T-helper 9 cell (primary cell): ENCODE measurements at regions not wholly inside any gene's neighbourhood (a gene's known extent, or its start where the extent isn't known, plus 50 kb on each side); places are given as distances from the start of the nearest gene placed in this dataset.

Source experiments
- DNase-seq: peaks from one replicate; pipeline ENCODE4 v3.0.0-alpha.2; 2020

GRCh38 chr6:15993716-15994228, 135.1 kb upstream of the MYLIP start:
- DNase-seq, result no peak

- DNase-seq, result no peak
Observed at GRCh38 chr6:15990179-15990578, 138.7 kb upstream of the MYLIP start.

GRCh38 chr6:15989397-15989796, 139.5 kb upstream of the MYLIP start:
- DNase-seq, result no peak

- no peak for DNase-seq
Observed at GRCh38 chr6:15987569-15987968, 141.3 kb upstream of the MYLIP start.

DNA sequence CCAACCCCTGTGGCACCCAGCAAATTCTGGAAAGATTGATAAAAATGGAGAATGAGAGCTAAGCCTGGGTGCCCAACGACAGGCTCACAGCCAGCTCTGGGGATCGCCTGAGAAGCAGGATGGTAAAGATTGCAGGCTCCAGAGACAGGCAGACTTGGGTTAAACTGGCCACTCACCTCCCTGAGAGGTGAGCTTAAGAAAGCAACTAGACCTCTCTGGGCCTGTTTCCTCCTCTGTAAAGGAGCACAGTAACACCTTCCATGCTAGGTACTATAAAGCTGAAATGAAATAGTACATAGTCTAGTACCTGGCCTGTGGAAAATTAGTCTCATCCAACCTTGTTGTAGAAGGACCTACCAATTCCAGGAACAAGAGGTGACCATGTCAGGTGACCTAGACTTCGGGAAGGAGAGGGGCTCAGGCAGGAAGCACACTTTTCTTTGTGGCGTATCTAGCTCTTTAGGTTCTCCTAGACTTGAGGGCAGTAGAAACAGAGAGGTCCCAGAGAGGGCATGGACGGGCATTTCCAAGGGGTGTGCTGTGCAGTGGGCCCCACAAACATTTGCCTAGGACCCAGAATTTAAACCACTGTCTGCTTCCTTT, 142.8 kb upstream of the MYLIP start:
- DNase-seq, result no peak

GRCh38 chr6:15985379-15985959, 143.4 kb upstream of the MYLIP start:
- no peak for DNase-seq

- DNase-seq, result no peak
Observed at GRCh38 chr6:15981956-15982355, 146.9 kb upstream of the MYLIP start.

DNA sequence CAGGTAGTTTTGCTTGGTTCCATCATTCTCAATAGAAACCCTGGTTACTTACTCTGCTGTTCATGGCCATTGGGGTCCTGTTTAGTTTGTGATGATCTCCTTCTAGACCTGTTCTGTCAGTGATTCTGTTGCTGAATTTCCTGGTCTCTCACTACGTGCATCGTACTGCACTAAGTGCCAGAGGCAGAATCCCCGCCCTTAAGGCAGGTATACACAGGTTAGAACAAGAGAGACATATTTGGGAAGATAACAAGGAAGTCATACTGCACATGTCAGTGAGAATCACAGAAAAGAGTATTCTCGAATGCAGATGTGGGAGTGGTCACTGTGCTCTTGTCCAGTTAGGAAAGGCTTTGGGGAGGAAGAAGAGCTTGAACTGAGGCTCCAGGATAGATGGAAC, 148.1 kb upstream of the MYLIP start:
- no peak for DNase-seq

- no peak for DNase-seq
Observed at GRCh38 chr6:15978426-15978825, 150.5 kb upstream of the MYLIP start.

GRCh38 chr6:15977050-15977449, 151.8 kb upstream of the MYLIP start:
- no peak for DNase-seq

- DNase-seq, result no peak
Observed at GRCh38 chr6:15974817-15975216, 154.1 kb upstream of the MYLIP start.

DNA sequence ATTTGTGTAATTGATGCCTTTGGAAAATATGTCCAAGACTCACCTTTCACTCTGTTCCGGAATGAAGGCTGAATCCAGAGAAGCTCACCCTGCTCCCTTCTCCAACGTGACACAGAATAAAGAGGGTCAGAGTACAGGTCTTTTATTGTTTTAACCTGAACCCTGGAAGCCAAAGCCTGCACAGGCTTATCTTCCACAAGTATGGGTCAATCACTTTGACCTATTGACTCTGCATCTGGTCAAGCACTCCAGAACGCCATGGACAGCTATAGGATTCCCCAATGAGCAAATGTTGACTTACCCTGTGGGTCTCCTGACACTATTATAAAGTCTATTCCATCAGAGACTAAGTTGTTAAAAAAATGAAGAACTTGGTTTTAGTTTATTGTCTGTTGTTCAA, 158.4 kb upstream of the MYLIP start:
- DNase-seq, result no peak

DNA sequence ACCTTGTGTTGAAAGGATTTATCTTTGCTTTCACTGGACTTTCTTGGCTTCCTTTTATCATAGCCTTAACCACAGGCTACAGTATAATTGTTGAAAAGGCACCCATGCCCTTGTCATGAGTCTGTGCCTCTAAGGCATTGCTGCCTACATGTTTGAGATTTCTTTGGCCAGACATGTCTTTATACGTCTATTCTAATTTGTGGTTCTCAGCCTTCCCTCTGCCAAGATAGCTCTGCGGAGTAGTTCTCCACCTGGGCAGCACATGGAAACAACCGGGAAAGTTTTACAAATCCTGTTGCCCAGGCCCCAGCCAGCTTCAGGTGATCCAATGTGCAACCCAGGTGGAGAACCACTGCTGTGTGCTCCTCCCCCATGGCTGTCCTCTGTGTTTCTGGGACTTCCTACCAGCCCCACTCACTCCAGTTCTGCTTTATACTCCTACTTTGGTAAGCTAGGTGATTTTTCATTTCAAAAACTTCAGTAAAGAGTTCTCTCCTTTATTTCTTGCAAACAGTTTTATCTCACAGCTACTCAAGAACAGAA, 159.6 kb upstream of the MYLIP start:
- DNase-seq, result no peak

- no peak for DNase-seq
Observed at GRCh38 chr6:15968519-15968918, 160.4 kb upstream of the MYLIP start.

- DNase-seq, result no peak
Observed at GRCh38 chr6:15966000-15966520, 162.8 kb upstream of the MYLIP start.

DNA sequence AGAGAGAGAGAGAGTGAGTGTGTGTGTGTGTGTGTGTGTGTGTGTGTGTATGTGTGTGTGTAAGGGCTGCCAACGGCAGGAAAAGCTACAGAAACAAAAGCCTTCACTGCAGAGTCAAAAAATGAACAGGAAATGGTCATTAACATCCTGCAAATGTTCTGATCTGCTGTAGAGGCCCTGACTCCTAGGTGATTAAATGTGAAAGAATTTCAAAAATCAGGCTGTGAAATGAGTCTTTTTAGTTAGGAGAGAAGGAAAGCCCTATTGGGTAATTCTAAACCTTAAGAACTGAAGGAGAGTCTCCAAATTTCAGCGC, 166.5 kb upstream of the MYLIP start:
- no peak for DNase-seq

DNA sequence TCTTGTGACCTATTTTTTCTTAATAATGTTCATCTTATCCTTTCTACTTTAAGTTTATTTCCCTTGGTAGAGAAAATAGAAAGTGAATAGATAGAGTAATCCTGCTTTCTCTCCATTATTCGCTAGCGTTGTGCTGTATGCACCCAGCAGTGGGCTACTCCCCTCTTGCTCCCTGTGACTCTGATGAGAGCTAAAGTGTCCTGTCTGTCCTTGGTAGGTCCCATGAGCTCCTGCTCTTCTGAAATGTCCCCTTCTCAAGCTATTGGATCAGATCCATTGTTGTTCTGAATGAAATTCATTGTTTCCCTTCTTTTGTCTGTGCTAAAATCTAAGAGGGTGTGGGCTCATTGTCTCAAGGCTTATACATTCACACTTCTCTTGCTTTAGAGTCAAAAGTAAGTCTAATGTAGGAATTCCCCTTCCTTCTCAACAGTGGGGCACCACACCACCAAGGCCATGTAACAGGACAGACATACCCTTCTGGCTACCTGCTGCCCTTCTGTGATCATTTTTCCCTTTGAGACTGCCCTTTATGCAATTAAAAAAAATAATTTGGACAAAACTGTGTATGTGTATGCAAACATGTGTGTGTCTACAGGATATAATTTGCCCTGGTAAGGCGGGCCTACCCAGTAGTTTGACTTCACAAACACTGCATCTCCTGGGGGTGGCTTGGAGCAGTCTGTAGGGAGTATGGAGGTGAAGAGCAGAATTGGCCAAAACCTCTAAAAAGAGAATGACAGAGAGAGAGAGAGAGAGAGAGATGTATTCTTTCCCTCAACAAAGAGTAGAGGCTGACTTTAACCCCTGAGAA, 167.0 kb upstream of the MYLIP start:
- DNase-seq, result no peak

GRCh38 chr6:15960740-15961634, 167.9 kb upstream of the MYLIP start:
- DNase-seq, result no peak

GRCh38 chr6:15957655-15958169, 171.2 kb upstream of the MYLIP start:
- no peak for DNase-seq

DNA sequence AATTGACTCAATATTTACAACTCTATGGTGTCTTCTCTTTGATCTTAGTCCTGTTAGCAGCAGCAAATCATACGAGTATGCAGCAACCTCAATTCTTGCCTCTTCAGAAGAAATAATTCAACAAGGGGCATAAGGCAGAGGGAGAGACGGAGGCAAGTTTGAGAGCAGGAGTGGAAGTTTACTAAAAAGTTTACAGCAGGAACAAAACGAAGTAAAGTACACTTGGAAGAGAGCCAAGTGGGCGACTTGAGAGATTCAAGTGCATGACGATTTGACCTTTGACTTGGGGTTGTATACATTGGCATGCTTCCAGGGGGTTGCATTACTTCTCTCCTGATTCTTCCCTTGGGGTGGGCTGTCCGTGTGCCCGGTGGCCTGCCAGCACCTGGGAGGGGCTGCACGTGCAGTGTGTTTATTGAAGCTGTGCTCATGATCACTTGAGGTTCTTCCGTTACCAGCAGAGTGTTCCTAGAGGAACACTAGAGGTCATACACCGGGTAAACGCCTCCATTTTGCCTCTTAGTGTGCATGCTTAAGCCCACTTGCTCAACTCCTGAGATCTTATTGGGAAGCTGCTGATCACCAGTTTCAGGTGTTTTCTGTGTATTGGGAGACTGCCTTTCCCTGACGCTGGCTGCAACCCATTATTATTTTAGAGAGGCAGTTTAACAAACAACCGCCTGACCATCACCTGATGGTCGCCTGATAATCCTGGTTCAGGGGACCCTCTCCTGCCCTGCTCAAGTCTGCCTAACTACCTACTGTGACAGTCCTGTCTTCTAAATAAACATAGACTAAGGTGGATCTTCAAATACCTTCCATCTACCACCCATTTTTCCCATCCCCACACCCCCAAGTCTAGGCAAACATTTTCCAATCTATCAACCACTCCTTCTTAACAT, 172.4 kb upstream of the MYLIP start:
- no peak for DNase-seq

- DNase-seq, result no peak
Observed at GRCh38 chr6:15955484-15955883, 173.4 kb upstream of the MYLIP start.
